DMS 273 (cell line): ENCODE measurements at regions not wholly inside any gene's neighbourhood (a gene's known extent, or its start where the extent isn't known, plus 50 kb on each side); places are given as distances from the start of the nearest gene placed in this dataset.
"Not testable (repeated sequence)": the region's sequence is repeated elsewhere in the genome, so short reads cannot be mapped to it uniquely, and the experiment has no call there.

ENCODE experiments used
- DNase-seq: peaks from one replicate; lab custom pipeline; 2025; ENCODE audit not compliant: unreplicated experiment; lab: John Stamatoyannopoulos, UW

- DNase-seq, result no peak
Observed at GRCh38 chr10:21406595-21407193, 118.8 kb downstream of the SKIDA1 start.

- no peak for DNase-seq
Observed at GRCh38 chr10:21405981-21406380, 119.5 kb downstream of the SKIDA1 start.

DNA sequence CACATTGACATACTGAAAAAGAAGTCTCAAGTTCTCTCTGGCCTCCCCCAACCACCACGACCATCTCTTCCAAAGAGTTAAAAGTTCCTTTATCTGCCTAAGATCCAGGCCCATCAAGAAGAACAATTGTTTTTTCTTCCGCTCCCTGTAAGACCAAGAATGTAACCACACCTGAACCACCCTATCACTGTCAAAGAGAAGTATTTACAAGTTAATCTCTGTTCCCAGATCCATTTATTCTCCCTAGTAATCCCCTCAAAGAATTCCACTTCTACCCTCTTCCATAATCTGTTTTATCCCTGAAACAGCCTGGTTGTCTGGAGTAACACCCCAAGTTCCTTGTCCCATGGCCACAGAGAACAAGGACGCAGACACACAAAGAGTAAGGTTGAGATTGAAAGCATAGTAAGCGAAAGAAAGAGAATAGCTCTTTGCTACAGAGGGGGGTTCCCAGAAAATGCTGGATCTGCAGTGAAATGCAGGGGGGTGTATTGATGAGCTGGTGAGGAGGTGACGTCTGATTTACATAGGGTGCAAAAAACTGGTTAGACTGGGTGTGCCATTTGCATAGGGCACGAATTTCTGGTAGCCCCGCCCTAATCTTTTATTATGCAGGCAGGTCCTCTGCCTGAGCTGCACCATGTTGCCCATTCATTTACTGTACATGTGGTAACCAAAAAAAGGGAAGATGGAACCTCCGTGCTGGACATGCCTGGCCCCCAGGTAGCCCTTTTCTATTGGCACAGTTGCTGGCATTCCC, 122.0 kb downstream of the SKIDA1 start:
- DNase-seq, result no peak

DNA sequence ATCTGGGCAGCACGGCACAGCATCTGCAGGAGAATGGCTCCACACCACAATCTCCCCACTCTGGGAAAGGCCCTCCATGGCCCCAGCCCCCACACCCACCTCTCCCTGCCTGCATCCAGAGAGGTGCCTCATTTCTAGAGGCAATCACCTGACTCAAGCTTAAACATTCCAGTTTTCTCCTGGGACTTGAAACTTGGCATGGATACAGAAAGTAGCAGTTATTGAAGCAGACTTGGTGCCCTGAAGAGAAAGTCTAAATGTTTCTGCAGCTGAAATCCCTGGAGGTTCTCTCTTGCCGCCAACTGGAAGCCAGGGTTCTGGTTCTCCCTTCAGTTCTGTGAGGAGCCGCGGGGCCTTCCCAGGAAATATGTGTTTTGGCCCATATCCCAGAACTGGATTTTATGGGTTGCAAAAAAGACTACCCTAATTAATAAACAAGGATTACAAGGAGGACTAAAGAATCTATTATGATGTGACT, 122.8 kb downstream of the SKIDA1 start:
- DNase-seq, result peak; percentile 9

DNA sequence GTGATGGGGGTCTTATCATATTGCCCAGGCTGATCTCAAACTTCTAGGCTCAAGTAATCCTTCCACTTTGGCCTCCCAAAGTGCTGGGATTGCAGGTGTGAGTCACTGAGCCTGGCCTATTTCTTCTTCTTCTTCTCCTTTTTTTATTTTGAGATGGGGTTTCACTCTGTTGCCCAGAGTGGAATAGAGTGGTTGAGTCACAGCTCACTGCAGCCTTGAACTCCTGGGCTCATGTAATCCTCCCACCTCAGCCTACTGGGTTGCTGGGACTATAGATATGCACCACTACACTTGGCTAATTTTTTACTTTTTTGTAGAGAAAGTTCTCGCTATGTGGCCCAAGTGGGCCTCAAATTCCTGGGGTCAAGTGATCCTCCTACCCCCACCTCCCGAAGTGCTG, 124.3 kb downstream of the SKIDA1 start:
- no peak for DNase-seq

- peak; percentile 18 for DNase-seq
Observed at GRCh38 chr10:21399392-21400035, 126.0 kb downstream of the SKIDA1 start.

- DNase-seq, result no peak
Observed at GRCh38 chr10:21398563-21399231, 126.8 kb downstream of the SKIDA1 start.

- no peak for DNase-seq
Observed at GRCh38 chr10:21396889-21397288, 128.6 kb downstream of the SKIDA1 start.

DNA sequence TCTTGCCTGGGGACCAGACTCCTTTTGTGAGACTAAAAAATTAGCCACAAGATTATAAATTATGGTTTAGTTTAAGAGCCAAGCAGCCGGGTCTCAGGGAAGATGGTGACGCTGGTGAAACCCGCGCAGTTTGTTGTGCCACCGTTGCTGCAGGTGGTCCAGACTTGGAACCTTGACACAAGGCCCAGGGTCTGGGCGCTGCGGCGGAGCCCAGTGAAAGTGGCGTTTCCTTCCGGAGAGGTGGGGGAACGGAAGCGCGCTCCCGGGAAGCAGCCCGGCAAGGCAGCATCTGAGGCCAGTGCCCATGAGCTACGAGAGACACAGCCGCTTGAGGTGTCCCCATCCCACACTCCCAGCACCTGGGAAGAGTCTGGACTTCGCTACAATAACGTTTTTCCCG, 131.6 kb downstream of the SKIDA1 start:
- DNase-seq, result no peak

DNA sequence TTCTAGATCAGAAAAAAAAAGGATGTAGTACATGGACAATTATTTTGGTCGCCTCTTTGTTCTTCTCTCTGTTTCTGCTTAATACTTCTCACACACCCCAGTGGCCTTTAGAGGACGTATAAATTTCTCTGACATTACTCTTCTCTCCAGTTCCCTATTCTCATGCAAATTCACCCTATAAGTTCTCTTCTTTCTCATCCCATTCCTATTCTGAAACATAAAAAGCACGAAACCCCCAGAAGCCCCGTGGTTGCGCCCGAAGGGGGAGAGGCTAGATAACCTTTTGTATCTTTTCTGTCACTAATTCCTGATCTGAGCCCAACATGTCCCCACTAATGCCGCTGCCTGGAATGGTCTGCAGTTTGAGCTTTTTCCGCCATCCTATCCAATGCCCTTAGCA, 136.9 kb downstream of the SKIDA1 start:
- DNase-seq, result no peak

- no peak for DNase-seq
Observed at GRCh38 chr10:21387868-21388267, 137.6 kb downstream of the SKIDA1 start.

- DNase-seq, result no peak
Observed at GRCh38 chr10:21385996-21386585, 139.4 kb downstream of the SKIDA1 start.

- DNase-seq, result no peak
Observed at GRCh38 chr10:21385536-21385935, 139.9 kb downstream of the SKIDA1 start.

GRCh38 chr10:21379143-21379542, 146.3 kb downstream of the SKIDA1 start:
- no peak for DNase-seq

- DNase-seq, result not testable (repeated sequence)
Observed at GRCh38 chr10:21375274-21375673, 150.2 kb downstream of the SKIDA1 start.

DNA sequence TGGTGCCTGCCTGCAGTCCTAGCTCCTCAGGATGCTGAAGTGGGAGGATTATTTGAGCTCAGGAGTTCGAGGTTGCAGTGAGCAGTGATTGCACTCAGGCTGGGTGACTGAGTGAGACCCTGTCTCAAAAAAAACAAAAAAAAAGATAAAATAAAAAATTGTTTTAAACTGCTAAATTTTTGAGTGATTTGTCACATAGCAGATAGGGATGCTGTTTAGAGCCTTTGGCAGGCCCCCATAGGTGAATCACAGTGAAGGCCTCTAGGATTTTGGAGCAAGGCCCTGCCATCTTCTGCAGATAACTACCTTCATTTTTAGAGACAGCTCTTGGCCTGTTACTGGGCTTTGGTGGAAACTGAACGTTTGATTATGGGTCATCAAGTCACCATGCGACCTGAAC, 151.6 kb downstream of the SKIDA1 start:
- not testable (repeated sequence) for DNase-seq

- peak; percentile 24 for DNase-seq
Observed at GRCh38 chr10:21372651-21373410, 152.7 kb downstream of the SKIDA1 start.

GRCh38 chr10:21369697-21370096, 155.8 kb downstream of the SKIDA1 start:
- DNase-seq, result no peak

GRCh38 chr10:21368728-21369425, 156.6 kb downstream of the SKIDA1 start:
- DNase-seq, result no peak
